SW 1271 (cell line): ENCODE measurements at regions not wholly inside any gene's neighbourhood (a gene's known extent, or its start where the extent isn't known, plus 50 kb on each side); places are given as distances from the start of the nearest gene placed in this dataset.
"Not testable (repeated sequence)": the region's sequence is repeated elsewhere in the genome, so short reads cannot be mapped to it uniquely, and the experiment has no call there.

Experiments used
- DNase-seq, 2 experiments: peaks; one replicate each; lab custom pipeline; 2025; lab: John Stamatoyannopoulos, UW

- no peak for DNase-seq
Measured at GRCh38 chr3:95752199-95752598, 1062.2 kb upstream of the EPHA6 start.

- no peak for DNase-seq
Measured at GRCh38 chr3:95758707-95759106, 1055.7 kb upstream of the EPHA6 start.

GRCh38 chr3:95759614-95760301 lies 1054.6 kb upstream of the EPHA6 start:
- no peak for DNase-seq

GRCh38 chr3:95775486-95776094 lies 1038.8 kb upstream of the EPHA6 start:
- no peak for DNase-seq

- DNase-seq, result no peak
Measured at GRCh38 chr3:95781598-95781997, 1032.8 kb upstream of the EPHA6 start.

- no peak for DNase-seq
Measured at GRCh38 chr3:95789111-95789510, 1025.3 kb upstream of the EPHA6 start.

GRCh38 chr3:95797081-95797480 lies 1017.3 kb upstream of the EPHA6 start:
- no peak for DNase-seq

- no peak for DNase-seq
Measured at GRCh38 chr3:95798628-95799027, 1015.8 kb upstream of the EPHA6 start.

- DNase-seq, result no peak
Measured at GRCh38 chr3:95810462-95810861, 1003.9 kb upstream of the EPHA6 start.

- DNase-seq, result no peak
Measured at GRCh38 chr3:95813244-95813643, 1001.1 kb upstream of the EPHA6 start.

GRCh38 chr3:95815828-95816227 lies 998.6 kb upstream of the EPHA6 start:
- no peak for DNase-seq

- no peak for DNase-seq
Measured at GRCh38 chr3:95826419-95826818, 988.0 kb upstream of the EPHA6 start.

GRCh38 chr3:95832146-95832545 lies 982.2 kb upstream of the EPHA6 start:
- DNase-seq, result no peak

- not testable (repeated sequence) for DNase-seq
Measured at GRCh38 chr3:95860628-95861027, 953.8 kb upstream of the EPHA6 start.

- no peak for DNase-seq
Measured at GRCh38 chr3:95883801-95884200, 930.6 kb upstream of the EPHA6 start.

- no peak for DNase-seq
Measured at GRCh38 chr3:95886616-95887015, 927.8 kb upstream of the EPHA6 start.

- no peak for DNase-seq
Measured at GRCh38 chr3:95887114-95887513, 927.3 kb upstream of the EPHA6 start.

GRCh38 chr3:95894820-95895219 lies 919.6 kb upstream of the EPHA6 start:
- DNase-seq, result no peak

- DNase-seq, result no peak
Measured at GRCh38 chr3:95899494-95899893, 914.9 kb upstream of the EPHA6 start.

- no peak for DNase-seq
Measured at GRCh38 chr3:95899911-95900310, 914.5 kb upstream of the EPHA6 start.

GRCh38 chr3:95901948-95902347 lies 912.4 kb upstream of the EPHA6 start:
- DNase-seq, result no peak

GRCh38 chr3:95905182-95905581 lies 909.2 kb upstream of the EPHA6 start:
- no peak for DNase-seq

GRCh38 chr3:95911767-95912166 lies 902.6 kb upstream of the EPHA6 start:
- no peak for DNase-seq
